Brain microvascular endothelial cell (primary cell): ENCODE measurements at regions not wholly inside any gene's neighbourhood (a gene's known extent, or its start where the extent isn't known, plus 50 kb on each side); places are given as distances from the start of the nearest gene placed in this dataset.

Experiments
- DNase-seq: peaks from one replicate; pipeline ENCODE4 v3.0.0-alpha.2; 2020
- H3K27ac ChIP-seq: fragments of 250-450 bp; sonication (Bioruptor Pico); 2 replicates; pipeline ENCODE4 v1.5.1; 2020; ENCODE audit warnings: mild to moderate bottlenecking, moderate library complexity
- H3K27me3 ChIP-seq: fragments of 250-450 bp; sonication (Bioruptor Pico); replicated peaks from 2 replicates; pipeline ENCODE4 v1.5.1; 2020; ENCODE audit warnings: mild to moderate bottlenecking
- H3K36me3 ChIP-seq: fragments of 250-450 bp; sonication (Bioruptor Pico); replicated peaks from 2 replicates; pipeline ENCODE4 v1.5.1; 2020; ENCODE audit warnings: mild to moderate bottlenecking
- H3K4me3 ChIP-seq: 2 replicates; pipeline ENCODE4 v1.5.1; 2011; ENCODE audit warnings: low read depth, mild to moderate bottlenecking, control low read depth, low read length, moderate library complexity
- CTCF ChIP-seq: IDR thresholded peaks from 2 replicates; pipeline ENCODE4 v1.5.1; 2011; ENCODE audit warnings: low read depth, mild to moderate bottlenecking, moderate library complexity, low read length, control low read depth, inconsistent platforms; ENCODE audit errors: missing control alignments
- in situ Hi-C: cut with HindIII; loops from 2 replicates; pipeline ENCODE4 v1.10.0; 2017; ENCODE audit warnings: low sequenced_read_pairs, low pct_ligation_motif_present

- TF ChIP-seq CTCF = no peak
- no peak for DNase-seq
- in situ Hi-C loops = no loop called here
- Histone ChIP-seq H3K4me3 (no peak overlapping the region), H3K27me3 (no peaks in the 10 kb centered on the region), H3K27ac (no peak overlapping the region), H3K36me3 (no peaks in the 10 kb centered on the region)
Observed at GRCh38 chr3:168493412-168494205, 397.9 kb upstream of the GOLIM4 start.

GRCh38 chr3:168490981-168491380 lies 395.3 kb upstream of the GOLIM4 start:
- Histone ChIP-seq H3K36me3 (no peaks in the 10 kb centered on the region), H3K27me3 (no peaks in the 10 kb centered on the region), H3K4me3 (no peak overlapping the region), H3K27ac (no peak overlapping the region)
- no peak for DNase-seq
- no peak for TF ChIP-seq CTCF
- in situ Hi-C loops = no loop called here

DNA sequence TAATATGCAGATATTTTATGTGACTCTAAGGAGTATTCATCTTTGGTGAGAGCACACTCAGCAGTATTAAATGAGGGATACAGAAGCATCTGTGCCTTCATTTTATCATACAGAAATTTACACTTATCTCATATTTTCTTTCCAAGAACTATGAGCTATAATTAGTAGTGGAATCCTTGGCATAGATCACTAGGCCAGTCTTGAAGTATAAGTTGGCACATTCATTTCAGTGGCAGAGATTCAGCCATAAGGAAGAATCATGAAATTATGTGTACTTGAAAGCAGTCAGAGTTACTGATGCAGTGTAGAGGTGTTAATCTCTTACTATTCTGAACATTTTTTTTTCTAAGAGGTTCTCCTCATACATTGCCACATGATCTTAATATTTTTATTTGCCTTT lies 393.6 kb upstream of the GOLIM4 start:
- H3K27me3 ChIP-seq = no peaks in the 10 kb centered on the region
- no peak overlapping the region for H3K27ac ChIP-seq
- in situ Hi-C loops = no loop called here
- H3K36me3 ChIP-seq = no peaks in the 10 kb centered on the region
- no peak for TF ChIP-seq CTCF
- H3K4me3 ChIP-seq = no peak overlapping the region
- no peak for DNase-seq

DNA sequence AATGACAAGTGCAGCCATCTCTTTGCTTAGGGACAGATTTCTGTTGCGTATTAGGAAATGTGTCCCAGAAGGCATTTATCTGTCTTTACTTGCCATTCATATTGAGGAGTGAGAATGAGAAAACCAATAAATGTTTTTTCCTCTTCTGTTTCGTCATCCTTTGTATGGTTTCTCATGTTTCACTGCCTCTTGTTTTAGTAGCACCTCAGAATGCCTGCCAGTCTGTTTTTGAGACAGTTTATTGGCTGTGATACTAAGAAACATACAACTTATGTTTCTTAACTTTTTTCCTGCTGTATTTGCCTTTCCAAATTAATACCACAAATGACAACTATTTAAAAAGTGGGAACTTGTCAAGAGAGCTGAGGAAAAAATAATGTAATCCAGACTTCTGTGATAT lies 390.2 kb upstream of the GOLIM4 start:
- TF ChIP-seq CTCF = no peak
- Histone ChIP-seq H3K4me3 (no peak overlapping the region), H3K36me3 (no peaks in the 10 kb centered on the region), H3K27ac (no peak overlapping the region), H3K27me3 (no peaks in the 10 kb centered on the region)
- DNase-seq = no peak
- in situ Hi-C loops = no loop called here

DNA sequence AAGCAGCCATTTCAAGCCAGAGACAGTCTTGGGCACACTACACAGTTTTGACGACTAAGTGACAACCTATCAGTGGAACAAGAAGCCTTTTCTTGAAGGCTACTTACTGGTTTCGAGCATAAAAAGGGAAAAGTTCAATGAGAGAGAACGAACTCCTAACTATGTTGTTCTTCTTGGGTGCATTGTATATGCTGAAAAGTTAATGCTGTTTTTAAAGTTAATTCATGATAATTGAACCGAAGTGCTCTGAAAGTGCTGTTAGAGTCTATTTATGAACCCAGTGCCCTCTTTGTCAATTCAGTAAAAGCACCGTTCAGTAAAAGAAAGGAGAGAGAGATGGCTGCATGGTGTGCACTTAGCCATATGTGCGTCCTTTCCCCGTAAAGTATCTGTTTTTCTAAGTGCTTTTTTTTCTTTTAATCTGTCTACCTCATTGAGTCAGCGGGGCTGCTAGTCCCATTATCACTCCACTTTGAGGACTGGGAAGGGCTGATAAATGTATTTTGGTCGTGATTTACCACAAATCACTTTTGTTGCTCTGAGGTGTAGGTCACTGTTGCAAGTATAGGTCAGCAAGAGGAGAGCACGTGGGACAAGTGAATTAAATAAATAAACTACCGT lies 380.7 kb upstream of the GOLIM4 start:
- H3K4me3 ChIP-seq = no peak overlapping the region
- no peak for TF ChIP-seq CTCF
- H3K36me3 ChIP-seq = no peaks in the 10 kb centered on the region
- no peak for DNase-seq
- no peaks in the 10 kb centered on the region for H3K27me3 ChIP-seq
- H3K27ac ChIP-seq = no peak overlapping the region
- in situ Hi-C loops = no loop called here
